Neural cell (in vitro differentiated cells): ENCODE measurements at regions not wholly inside any gene's neighbourhood (a gene's known extent, or its start where the extent isn't known, plus 50 kb on each side); places are given as distances from the start of the nearest gene placed in this dataset.

Experiments used
- H2AFZ ChIP-seq: fragments of 200-600, 300-800 bp; sonication (generic), shearing (Covaris generic); 2 replicates; pipeline ENCODE4 v1.6.0; 2014; ENCODE audit warnings: low read depth, mild to moderate bottlenecking, antibody characterized with exemption, low read length, moderate library complexity
- H3F3A ChIP-seq: fragments of 200-600 bp; shearing (Covaris generic); 2 replicates; pipeline ENCODE4 v1.6.1; 2016; ENCODE audit warnings: mild to moderate bottlenecking, moderate library complexity, mixed read lengths, antibody characterized with exemption, low read length; ENCODE audit not compliant: insufficient read depth, poor library complexity, severe bottlenecking
- H3K27ac ChIP-seq: fragments of 200-600, 300-800 bp; sonication (generic), shearing (Covaris generic); 2 replicates; pipeline ENCODE4 v1.5.1; 2014; ENCODE audit warnings: mild to moderate bottlenecking, low read length, moderate library complexity
- H3K27me3 ChIP-seq: fragments of 300-800, 200-600 bp; sonication (generic), shearing (Covaris generic); 2 replicates; pipeline ENCODE4 v1.6.0; 2014; ENCODE audit warnings: mild to moderate bottlenecking, low read depth, low read length, moderate library complexity; ENCODE audit not compliant: insufficient read depth
- H3K36me3 ChIP-seq: fragments of 300-800, 200-600 bp; sonication (generic), shearing (Covaris generic); 2 replicates; pipeline ENCODE4 v1.5.1; 2014; ENCODE audit warnings: mild to moderate bottlenecking, antibody characterized with exemption, low read length, moderate library complexity; ENCODE audit not compliant: insufficient read depth
- H3K4me2 ChIP-seq: fragments of 300-800, 200-600 bp; sonication (generic), shearing (Covaris generic); 2 replicates; pipeline ENCODE4 v1.6.0; 2014; ENCODE audit warnings: mild to moderate bottlenecking, low read length
- H3K4me3 ChIP-seq: fragments of 300-800, 200-600 bp; sonication (generic), shearing (Covaris generic); 2 replicates; pipeline ENCODE4 v1.5.1; 2014; ENCODE audit warnings: mild to moderate bottlenecking, low read length, moderate library complexity
- H3K79me2 ChIP-seq: fragments of 200-600 bp; shearing (Covaris generic); replicated peaks from 2 replicates; pipeline ENCODE4 v1.6.0; 2014; ENCODE audit warnings: mild to moderate bottlenecking, low read length, moderate library complexity; ENCODE audit not compliant: insufficient read depth
- H3K9ac ChIP-seq: fragments of 300-800, 200-600 bp; sonication (generic), shearing (Covaris generic); 2 replicates; pipeline ENCODE4 v1.6.1; 2016; ENCODE audit warnings: mild to moderate bottlenecking, low read length, mixed read lengths
- H3K9me2 ChIP-seq: fragments of 200-600 bp; shearing (Covaris generic); 2 replicates; pipeline ENCODE4 v1.6.1; 2016; ENCODE audit warnings: mild to moderate bottlenecking, low read length, mixed read lengths; ENCODE audit not compliant: insufficient read depth
- H3K9me3 ChIP-seq: fragments of 200-600, 300-800 bp; sonication (generic), shearing (Covaris generic); 2 replicates; pipeline ENCODE4 v1.6.1; 2016; ENCODE audit warnings: mild to moderate bottlenecking, mixed run types, low read length, moderate library complexity, mixed read lengths
- H4K20me1 ChIP-seq: fragments of 200-600 bp; shearing (Covaris generic); 2 replicates; pipeline ENCODE4 v1.6.1; 2016; ENCODE audit warnings: mild to moderate bottlenecking, mixed run types; ENCODE audit not compliant: insufficient read depth
- EP300 ChIP-seq: fragments of 450-650 bp; conservative IDR thresholded peaks from 2 replicates; pipeline ENCODE4 v1.6.1; 2014; ENCODE audit warnings: antibody characterized with exemption, mild to moderate bottlenecking, moderate library complexity; ENCODE audit not compliant: poor library complexity, severe bottlenecking
- EZH2 ChIP-seq: fragments of 200-600, 300-800 bp; shearing (Covaris generic), sonication (generic); IDR thresholded peaks from 2 replicates; pipeline ENCODE4 v1.6.1; 2014; ENCODE audit warnings: antibody characterized with exemption, low read length, borderline replicate concordance, mild to moderate bottlenecking; ENCODE audit not compliant: insufficient read depth, poor library complexity, severe bottlenecking
- MXI1 ChIP-seq: fragments of 450-650 bp; conservative IDR thresholded peaks from 2 replicates; pipeline ENCODE4 v1.6.1; 2014; ENCODE audit warnings: antibody characterized with exemption, mild to moderate bottlenecking; ENCODE audit not compliant: poor library complexity, severe bottlenecking
- POLR2AphosphoS5 ChIP-seq: IDR thresholded peaks from 2 replicates; pipeline ENCODE4 v1.6.1; 2012
- RAD21 ChIP-seq: fragments of 450-650 bp; conservative IDR thresholded peaks from 2 replicates; pipeline ENCODE4 v1.6.1; 2014; ENCODE audit warnings: antibody characterized with exemption, mild to moderate bottlenecking, moderate library complexity
- REST ChIP-seq: IDR thresholded peaks from 2 replicates; pipeline ENCODE4 v1.6.1; 2012; ENCODE audit warnings: borderline replicate concordance
- SMC3 ChIP-seq: fragments of 450-650 bp; conservative IDR thresholded peaks from 2 replicates; pipeline ENCODE4 v1.6.1; 2014; ENCODE audit warnings: antibody characterized with exemption, mild to moderate bottlenecking, moderate library complexity; ENCODE audit not compliant: poor library complexity
- TAF1 ChIP-seq: IDR thresholded peaks from 2 replicates; pipeline ENCODE4 v1.6.1; 2012; ENCODE audit warnings: low read depth
- TF ChIP-seq, protein P1 (sequence below): fragments of 450-650 bp; IDR thresholded peaks from 2 replicates; pipeline ENCODE4 v1.5.1; 2014; ENCODE audit warnings: antibody characterized with exemption, mild to moderate bottlenecking, moderate library complexity; ENCODE audit not compliant: poor library complexity, severe bottlenecking

- TF ChIP-seq, protein P1, sequence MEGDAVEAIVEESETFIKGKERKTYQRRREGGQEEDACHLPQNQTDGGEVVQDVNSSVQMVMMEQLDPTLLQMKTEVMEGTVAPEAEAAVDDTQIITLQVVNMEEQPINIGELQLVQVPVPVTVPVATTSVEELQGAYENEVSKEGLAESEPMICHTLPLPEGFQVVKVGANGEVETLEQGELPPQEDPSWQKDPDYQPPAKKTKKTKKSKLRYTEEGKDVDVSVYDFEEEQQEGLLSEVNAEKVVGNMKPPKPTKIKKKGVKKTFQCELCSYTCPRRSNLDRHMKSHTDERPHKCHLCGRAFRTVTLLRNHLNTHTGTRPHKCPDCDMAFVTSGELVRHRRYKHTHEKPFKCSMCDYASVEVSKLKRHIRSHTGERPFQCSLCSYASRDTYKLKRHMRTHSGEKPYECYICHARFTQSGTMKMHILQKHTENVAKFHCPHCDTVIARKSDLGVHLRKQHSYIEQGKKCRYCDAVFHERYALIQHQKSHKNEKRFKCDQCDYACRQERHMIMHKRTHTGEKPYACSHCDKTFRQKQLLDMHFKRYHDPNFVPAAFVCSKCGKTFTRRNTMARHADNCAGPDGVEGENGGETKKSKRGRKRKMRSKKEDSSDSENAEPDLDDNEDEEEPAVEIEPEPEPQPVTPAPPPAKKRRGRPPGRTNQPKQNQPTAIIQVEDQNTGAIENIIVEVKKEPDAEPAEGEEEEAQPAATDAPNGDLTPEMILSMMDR = no peak
- TF ChIP-seq EP300 (no peak), RAD21 (no peak), EZH2 (no peak), TAF1 (no peak), POLR2AphosphoS5 (no peak), MXI1 (no peak), SMC3 (no peak), REST (no peak)
These were observed 606.9 kb downstream of the FSCB start for GRCh38 chr14:43900173-43900655.

DNA sequence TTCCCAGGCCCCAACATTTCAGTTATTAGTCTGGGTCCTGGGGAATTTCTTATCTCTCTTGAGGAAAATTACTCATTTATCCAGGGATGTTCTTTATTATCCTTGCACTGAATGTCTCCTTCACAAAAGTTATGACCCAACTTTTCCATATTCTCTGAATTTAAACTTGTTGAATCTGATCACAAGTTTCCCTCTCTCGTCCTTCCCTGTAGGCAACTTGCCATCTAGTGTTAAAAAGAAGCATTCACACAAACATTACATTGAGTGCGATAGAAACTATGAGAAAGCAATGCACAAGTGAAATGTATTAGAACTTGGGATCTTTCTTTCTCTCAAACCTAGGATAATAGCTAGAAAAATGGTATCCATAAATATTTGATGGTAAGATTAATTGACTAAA is 608.4 kb downstream of the FSCB start:
- H3F3A ChIP-seq = no peaks in the 10 kb centered on the region
- no peaks in the 10 kb centered on the region for H3K79me2 ChIP-seq
- TF ChIP-seq RAD21 (peak; percentile 54), TAF1 (no peak), SMC3 (peak; percentile 29), EP300 (no peak)
- TF ChIP-seq, protein P1 = peak; percentile 30
- no peak overlapping the region for H3K9ac ChIP-seq
- no peak overlapping the region for H3K4me3 ChIP-seq
- H4K20me1 ChIP-seq = no peaks in the 10 kb centered on the region
- H3K36me3 ChIP-seq = no peaks in the 10 kb centered on the region
- no peak overlapping the region for H2AFZ ChIP-seq
- H3K9me3 ChIP-seq = no peaks in the 10 kb centered on the region
- no peak overlapping the region for H3K4me2 ChIP-seq
- no peak overlapping the region for H3K27ac ChIP-seq
- no peaks in the 10 kb centered on the region for H3K27me3 ChIP-seq
- no peaks in the 10 kb centered on the region for H3K9me2 ChIP-seq

More at GRCh38 chr14:43900173-43900655, 606.9 kb downstream of the FSCB start:
- Histone ChIP-seq H3K9me2 (no peaks in the 10 kb centered on the region), H2AFZ (no peak overlapping the region), H3K9me3 (no peaks in the 10 kb centered on the region), H3K4me3 (no peak overlapping the region), H3K4me2 (no peak overlapping the region), H3K79me2 (no peaks in the 10 kb centered on the region), H3F3A (no peaks in the 10 kb centered on the region), H3K27ac (no peak overlapping the region), H3K9ac (no peak overlapping the region), H3K27me3 (no peaks in the 10 kb centered on the region), H4K20me1 (no peaks in the 10 kb centered on the region), H3K36me3 (no peaks in the 10 kb centered on the region)
